Activated naive CD8-positive, alpha-beta T cell treated with anti-CD3 and anti-CD28 coated beads, Interleukin-2, amount 50 U/mL, for 24 hours (primary cell): ENCODE measurements at regions not wholly inside any gene's neighbourhood (a gene's known extent, or its start where the extent isn't known, plus 50 kb on each side); places are given as distances from the start of the nearest gene placed in this dataset.
"Not testable (repeated sequence)": the region's sequence is repeated elsewhere in the genome, so short reads cannot be mapped to it uniquely, and the experiment has no call there.

Experiments
- ATAC-seq: fragments of 150-1000 bp; cut with Tn5 transposase; one replicate; pipeline ENCODE4 v1.10.0; 2021
- DNase-seq: peaks from one replicate; pipeline ENCODE4 v3.0.0; 2021
- H3K27ac Mint-ChIP-seq: one replicate; pipeline ENCODE4 v1.8.0; 2021; ENCODE audit warnings: mild to moderate bottlenecking, mixed read lengths
- H3K27me3 Mint-ChIP-seq: one replicate; pipeline ENCODE4 v1.8.0; 2021; ENCODE audit warnings: mixed read lengths
- H3K36me3 Mint-ChIP-seq: one replicate; pipeline ENCODE4 v1.8.0; 2021; ENCODE audit warnings: low read depth, mixed read lengths
- H3K4me1 Mint-ChIP-seq: one replicate; pipeline ENCODE4 v1.8.0; 2021; ENCODE audit warnings: mixed read lengths
- H3K4me3 Mint-ChIP-seq: one replicate; pipeline ENCODE4 v1.8.0; 2021; ENCODE audit warnings: mild to moderate bottlenecking, moderate library complexity, mixed read lengths
- H3K9me3 Mint-ChIP-seq: one replicate; pipeline ENCODE4 v1.8.0; 2021; ENCODE audit warnings: mixed read lengths

DNA sequence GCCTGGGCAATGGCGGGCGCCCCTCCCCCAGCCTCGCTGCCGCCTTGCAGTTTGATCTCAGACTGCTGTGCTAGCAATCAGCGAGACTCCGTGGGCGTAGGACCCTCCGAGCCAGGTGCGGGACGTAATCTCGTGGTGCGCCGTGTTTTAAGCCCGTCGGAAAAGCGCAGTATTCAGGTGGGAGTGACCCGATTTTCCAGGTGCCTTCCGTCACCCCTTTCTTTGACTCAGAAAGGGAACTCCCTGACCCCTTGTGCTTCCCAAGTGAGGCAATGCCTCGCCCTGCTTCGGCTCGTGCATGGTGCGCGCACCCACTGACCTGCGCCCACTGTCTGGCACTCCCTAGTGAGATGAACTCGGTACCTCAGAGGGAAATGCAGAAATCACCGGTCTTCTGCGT lies 815.9 kb upstream of the ARRDC3 start:
- not testable (repeated sequence) for H3K4me1 Mint-ChIP-seq, H3K36me3 Mint-ChIP-seq, H3K9me3 Mint-ChIP-seq, H3K27ac Mint-ChIP-seq, H3K27me3 Mint-ChIP-seq, ATAC-seq, H3K4me3 Mint-ChIP-seq, DNase-seq

DNA sequence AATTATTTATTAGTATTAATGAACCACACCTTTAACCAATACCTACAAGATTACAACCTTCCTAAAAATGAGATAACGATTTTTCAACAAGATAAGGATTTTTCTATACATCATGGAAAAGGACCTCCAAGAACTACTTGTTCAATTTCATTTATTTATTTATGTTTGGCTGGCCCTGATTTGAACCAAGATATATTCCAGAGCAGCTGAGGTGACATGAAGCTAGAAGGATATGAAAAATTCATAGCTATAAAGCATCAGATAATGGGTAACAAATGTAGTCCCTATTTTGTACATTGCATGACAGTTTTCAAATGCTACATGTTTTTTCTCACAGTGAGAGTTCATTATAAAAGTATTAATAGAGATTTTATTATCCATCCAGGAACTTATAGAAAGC lies 798.5 kb upstream of the ARRDC3 start:
- DNase-seq (no peak), ATAC-seq (no peak)
- H3K27me3 Mint-ChIP-seq = no peaks in the 10 kb centered on the region
- no peaks in the 10 kb centered on the region for H3K4me1 Mint-ChIP-seq
- peaks cover 6% of the 10 kb centered on the region for H3K9me3 Mint-ChIP-seq
- no peak overlapping the region for H3K4me3 Mint-ChIP-seq
- no peak overlapping the region for H3K27ac Mint-ChIP-seq
- no peaks in the 10 kb centered on the region for H3K36me3 Mint-ChIP-seq

DNA sequence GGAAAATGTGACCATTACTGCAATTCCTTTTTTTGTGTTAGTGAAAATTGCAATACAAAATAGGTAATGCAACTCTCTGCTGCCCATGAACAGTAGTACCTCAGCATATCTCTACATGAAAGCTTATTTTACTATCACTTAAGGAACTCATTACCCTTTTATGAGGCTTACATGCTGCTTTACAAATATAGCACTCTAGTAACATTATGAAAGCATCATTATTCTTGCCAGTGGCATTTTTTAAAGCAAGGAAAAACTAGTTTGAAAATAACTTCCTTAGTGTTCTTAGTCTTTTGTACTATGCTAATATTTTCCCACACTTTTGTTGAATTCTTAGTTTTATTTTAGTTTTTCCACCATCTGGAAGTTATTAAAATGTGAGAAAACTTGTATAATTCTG lies 797.3 kb upstream of the ARRDC3 start:
- ATAC-seq (no peak), DNase-seq (no peak)
- Mint-ChIP-seq H3K36me3 (no peaks in the 10 kb centered on the region), H3K9me3 (peaks cover 6% of the 10 kb centered on the region), H3K4me3 (no peak overlapping the region), H3K27ac (no peak overlapping the region), H3K4me1 (no peaks in the 10 kb centered on the region), H3K27me3 (no peaks in the 10 kb centered on the region)

DNA sequence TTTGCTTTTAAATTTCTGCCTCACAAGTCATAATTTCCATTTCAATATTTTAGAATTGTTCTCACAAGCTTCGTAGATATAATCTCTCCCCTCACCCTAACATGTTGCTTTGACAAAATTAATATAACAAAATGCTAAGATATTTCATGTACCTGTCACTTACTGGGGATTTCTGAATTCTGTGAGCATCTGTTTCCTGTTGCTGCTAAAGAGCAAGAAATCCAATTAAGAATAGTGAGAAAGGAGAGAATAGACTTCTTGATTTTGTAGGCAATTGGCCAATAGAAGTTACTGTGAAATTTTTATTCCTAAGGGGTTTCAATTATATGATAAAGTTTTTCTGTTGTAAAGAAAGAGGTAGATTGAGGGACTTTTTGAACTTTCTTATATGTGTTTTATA lies 796.5 kb upstream of the ARRDC3 start:
- Mint-ChIP-seq H3K36me3 (no peaks in the 10 kb centered on the region), H3K9me3 (peaks cover 6% of the 10 kb centered on the region), H3K27ac (no peak overlapping the region), H3K4me1 (no peaks in the 10 kb centered on the region), H3K27me3 (no peaks in the 10 kb centered on the region), H3K4me3 (no peak overlapping the region)
- no peak for ATAC-seq
- no peak for DNase-seq

DNA sequence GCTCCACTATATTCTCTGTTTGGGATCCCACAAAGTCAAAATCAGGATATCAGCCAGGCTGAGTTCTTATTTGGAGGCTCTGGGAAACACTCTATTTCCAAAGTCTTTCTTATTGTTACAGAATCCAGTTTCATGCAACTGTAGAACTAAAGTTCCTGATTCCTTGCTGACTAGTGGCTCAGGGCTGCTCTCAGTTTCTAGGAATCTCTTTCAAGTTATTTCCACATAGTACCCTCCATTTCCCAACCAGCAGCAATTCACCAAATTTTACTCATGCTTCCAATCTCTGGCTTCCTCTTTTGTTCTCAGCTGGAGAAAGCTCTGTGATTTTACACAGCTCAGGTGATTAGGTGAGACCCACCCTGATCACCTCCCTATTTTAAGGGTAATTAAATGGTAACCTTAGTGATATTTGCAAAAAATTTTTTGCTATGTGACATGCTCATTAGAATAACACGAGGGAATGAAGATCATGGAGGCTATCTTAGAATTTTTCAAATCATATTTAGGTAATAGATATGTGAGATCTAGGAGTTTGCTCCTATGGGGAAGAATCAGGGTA lies 794.9 kb upstream of the ARRDC3 start:
- DNase-seq (no peak), ATAC-seq (no peak)
- Mint-ChIP-seq H3K4me3 (no peak overlapping the region), H3K9me3 (peaks cover 6% of the 10 kb centered on the region), H3K27me3 (no peaks in the 10 kb centered on the region), H3K4me1 (no peaks in the 10 kb centered on the region), H3K36me3 (no peaks in the 10 kb centered on the region), H3K27ac (no peak overlapping the region)

DNA sequence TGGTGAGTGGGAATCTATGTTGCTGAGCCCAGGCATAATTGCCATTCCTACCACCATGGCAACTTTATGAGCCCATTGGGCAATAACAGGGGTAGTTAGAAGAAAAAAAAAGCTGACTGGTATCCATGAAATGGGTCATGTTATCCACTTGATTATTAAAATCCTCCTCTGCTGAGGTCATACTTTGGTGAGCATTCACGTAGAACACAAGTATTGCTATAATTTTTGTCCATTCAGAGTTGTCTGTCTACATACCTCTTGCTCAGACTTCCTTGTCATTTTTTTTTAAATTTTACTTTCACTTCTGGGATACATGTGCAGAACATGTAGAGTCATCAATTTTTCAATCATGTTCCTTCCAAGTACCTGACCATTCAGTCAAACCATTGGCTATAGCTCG lies 780.8 kb upstream of the ARRDC3 start:
- H3K27ac Mint-ChIP-seq = no peak overlapping the region
- no peaks in the 10 kb centered on the region for H3K4me1 Mint-ChIP-seq
- H3K4me3 Mint-ChIP-seq = no peak overlapping the region
- ATAC-seq (no peak), DNase-seq (no peak)
- peaks cover 9% of the 10 kb centered on the region for H3K9me3 Mint-ChIP-seq
- H3K27me3 Mint-ChIP-seq = no peaks in the 10 kb centered on the region
- no peaks in the 10 kb centered on the region for H3K36me3 Mint-ChIP-seq

DNA sequence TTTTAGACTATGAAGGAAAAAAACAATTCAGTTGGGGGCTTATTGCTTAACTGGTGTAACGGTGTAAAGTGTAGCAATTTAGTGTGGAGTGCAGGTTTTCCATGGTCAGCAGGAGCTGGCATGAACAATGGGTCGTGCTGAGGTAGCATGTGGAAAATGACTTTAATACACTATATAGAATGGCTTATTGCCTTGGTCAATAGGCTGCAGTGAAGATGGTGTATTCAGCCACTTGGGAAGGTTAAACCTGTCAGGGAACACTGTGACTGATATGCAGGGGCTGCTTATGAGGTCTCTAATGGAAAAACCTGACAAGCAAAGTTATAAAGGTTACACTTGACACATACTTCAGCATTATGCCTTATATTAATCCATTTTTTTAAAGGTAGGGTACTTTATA lies 764.7 kb upstream of the ARRDC3 start:
- H3K4me3 Mint-ChIP-seq = no peak overlapping the region
- no peak overlapping the region for H3K27ac Mint-ChIP-seq
- no peaks in the 10 kb centered on the region for H3K27me3 Mint-ChIP-seq
- no peak for ATAC-seq
- H3K4me1 Mint-ChIP-seq = no peaks in the 10 kb centered on the region
- H3K36me3 Mint-ChIP-seq = no peaks in the 10 kb centered on the region
- H3K9me3 Mint-ChIP-seq = no peaks in the 10 kb centered on the region
- DNase-seq = no peak

DNA sequence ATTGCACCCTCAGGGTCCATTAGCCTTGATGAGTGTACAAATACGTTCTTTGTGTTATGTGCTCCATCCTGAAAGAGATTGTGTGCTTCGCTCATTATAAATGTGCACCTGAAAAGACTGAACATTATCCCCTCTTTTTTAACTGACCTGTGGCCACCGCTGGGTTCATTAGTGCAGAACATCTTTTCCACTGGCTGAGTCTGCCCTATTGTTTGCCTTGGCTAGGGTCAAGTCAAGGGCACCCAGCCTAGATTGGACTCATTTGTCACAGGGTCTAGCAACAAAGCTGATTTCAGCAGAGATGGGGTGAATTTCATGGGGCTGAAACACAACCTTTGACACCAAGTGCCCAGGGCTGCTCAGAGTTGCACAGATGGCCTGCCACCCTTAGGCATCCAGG lies 764.1 kb upstream of the ARRDC3 start:
- H3K9me3 Mint-ChIP-seq = no peaks in the 10 kb centered on the region
- ATAC-seq (no peak), DNase-seq (no peak)
- no peaks in the 10 kb centered on the region for H3K27me3 Mint-ChIP-seq
- H3K36me3 Mint-ChIP-seq = no peaks in the 10 kb centered on the region
- no peak overlapping the region for H3K27ac Mint-ChIP-seq
- no peaks in the 10 kb centered on the region for H3K4me1 Mint-ChIP-seq
- no peak overlapping the region for H3K4me3 Mint-ChIP-seq

DNA sequence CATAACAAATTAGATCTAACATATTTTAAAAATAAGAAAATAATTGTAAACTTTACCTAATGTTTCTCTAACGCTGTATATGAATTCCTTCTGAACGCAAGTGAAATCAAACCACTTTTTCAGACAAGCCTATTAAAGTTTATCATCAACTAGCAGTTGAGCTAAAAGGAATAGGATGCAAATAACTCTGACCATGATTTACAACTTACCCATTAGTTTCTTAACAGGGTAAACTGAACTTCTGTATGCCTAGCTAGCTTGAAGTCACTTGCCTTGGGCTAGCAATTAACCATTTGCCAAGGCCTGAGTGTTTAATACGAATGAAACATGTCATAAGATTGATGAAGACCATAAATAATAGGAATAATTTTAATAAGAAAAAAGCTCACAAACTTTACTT lies 762.7 kb upstream of the ARRDC3 start:
- no peaks in the 10 kb centered on the region for H3K9me3 Mint-ChIP-seq
- H3K4me3 Mint-ChIP-seq = no peak overlapping the region
- no peak for DNase-seq
- H3K27me3 Mint-ChIP-seq = no peaks in the 10 kb centered on the region
- ATAC-seq = no peak
- H3K27ac Mint-ChIP-seq = no peak overlapping the region
- H3K36me3 Mint-ChIP-seq = no peaks in the 10 kb centered on the region
- no peaks in the 10 kb centered on the region for H3K4me1 Mint-ChIP-seq

DNA sequence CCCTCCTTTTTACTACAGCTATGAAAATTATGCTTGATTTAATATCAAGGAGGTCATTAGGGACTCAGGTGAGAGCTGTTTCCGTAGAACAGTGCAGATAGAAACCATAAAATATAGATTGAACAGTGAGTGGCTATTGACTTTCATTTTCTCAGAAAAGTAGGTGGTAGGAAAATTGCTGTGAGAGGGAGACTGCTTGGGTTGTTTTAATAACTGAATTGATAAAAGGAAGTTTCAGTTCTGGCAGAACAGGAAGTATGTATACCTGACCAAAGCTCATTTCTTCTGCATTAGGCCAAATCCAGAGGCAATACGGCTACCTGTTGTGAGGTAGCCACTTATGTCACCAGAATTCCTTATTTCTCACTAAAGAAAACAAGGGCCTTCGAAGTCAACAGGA lies 761.7 kb upstream of the ARRDC3 start:
- ATAC-seq (no peak), DNase-seq (no peak)
- Mint-ChIP-seq H3K9me3 (no peaks in the 10 kb centered on the region), H3K4me1 (no peaks in the 10 kb centered on the region), H3K27me3 (no peaks in the 10 kb centered on the region), H3K27ac (no peak overlapping the region), H3K4me3 (no peak overlapping the region), H3K36me3 (no peaks in the 10 kb centered on the region)

DNA sequence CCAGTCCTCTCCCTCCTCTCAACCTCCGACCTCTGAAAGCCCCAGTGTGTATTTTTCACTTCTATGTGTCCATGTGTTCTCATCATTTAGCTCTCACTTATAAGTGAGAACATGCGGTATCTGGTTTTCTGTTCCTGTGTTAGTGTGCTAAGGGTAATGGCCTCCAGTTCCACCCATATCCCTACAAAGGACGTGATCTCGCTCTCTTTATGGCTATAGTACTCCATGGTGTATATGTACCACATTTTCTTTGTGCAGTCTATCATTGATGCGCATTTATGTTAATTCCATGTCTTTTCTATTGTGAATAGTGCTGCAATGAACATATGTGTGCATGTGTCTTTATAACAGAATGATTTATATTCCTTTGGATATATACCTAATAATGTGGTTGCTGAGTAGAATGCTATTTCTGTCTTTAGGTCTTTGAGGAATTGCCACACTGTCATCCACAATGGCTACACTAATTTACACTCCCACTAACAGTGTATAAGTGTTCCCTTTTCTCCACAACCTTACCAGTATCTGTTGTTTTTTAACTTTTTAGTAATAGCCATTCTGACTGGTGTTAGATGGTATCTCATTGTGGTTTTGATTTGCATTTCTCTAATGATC lies 749.3 kb upstream of the ARRDC3 start:
- DNase-seq, H3K36me3 Mint-ChIP-seq, H3K27me3 Mint-ChIP-seq, H3K9me3 Mint-ChIP-seq, ATAC-seq, H3K4me1 Mint-ChIP-seq, H3K4me3 Mint-ChIP-seq, H3K27ac Mint-ChIP-seq: not testable (repeated sequence)

DNA sequence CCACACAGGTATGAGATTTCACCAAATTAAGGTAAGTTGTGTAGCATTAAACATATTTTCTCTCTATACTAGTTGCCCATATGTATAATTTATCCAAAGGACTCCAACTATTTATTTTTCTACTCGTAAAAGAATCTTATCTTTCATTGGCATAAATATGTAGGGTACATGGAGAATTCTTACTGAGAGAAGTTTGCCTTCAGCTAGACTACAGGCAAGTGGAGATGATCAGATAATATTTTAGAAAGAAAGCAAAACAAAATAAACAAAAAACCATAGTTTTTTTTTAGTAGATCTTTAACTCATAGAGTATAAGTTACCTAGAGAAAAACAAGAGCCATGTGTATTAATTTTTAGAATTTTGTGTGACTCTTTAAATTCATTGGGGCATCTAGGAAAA lies 743.1 kb upstream of the ARRDC3 start:
- no peaks in the 10 kb centered on the region for H3K27me3 Mint-ChIP-seq
- H3K4me1 Mint-ChIP-seq = no peaks in the 10 kb centered on the region
- DNase-seq = no peak
- H3K27ac Mint-ChIP-seq = no peak overlapping the region
- no peak for ATAC-seq
- no peaks in the 10 kb centered on the region for H3K36me3 Mint-ChIP-seq
- no peak overlapping the region for H3K4me3 Mint-ChIP-seq
- peaks cover 4% of the 10 kb centered on the region for H3K9me3 Mint-ChIP-seq

DNA sequence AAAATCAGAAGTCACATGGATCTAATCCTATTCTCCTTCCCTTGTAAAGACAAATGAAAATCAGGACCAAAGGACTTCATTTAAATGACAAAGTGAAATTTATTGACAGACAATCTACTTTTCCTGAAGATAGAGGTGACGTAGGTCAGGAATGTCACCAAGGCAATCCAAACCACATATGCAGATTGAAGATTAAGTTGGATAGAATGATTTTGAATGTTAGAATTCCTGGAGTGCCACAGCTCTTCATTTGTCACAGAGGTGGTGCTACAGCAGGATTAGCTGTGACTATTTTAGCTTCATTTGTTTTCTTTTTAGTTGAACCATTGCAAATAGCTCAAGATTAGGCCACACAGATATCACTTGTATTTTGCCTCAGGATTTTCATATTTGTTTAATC lies 736.0 kb upstream of the ARRDC3 start:
- no peaks in the 10 kb centered on the region for H3K36me3 Mint-ChIP-seq

DNA sequence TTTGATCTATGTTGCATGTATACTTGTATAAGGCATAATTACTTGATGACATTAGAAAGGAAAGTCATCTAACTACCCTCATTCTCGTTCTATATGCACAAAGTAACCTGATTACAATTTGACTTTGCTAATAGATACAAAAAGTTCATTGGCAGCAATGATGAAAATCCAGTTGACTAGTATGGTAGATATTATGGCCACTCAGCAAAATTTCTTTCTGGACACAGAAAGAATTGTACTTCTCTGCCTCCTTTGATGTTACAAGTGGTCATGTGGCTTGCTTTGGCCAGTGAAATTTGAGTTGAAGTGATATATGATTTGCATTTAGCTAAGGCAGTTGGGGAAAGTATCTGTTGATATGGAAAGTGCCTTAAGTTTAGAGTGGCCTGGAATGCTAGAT lies 723.7 kb upstream of the ARRDC3 start:
- H3K4me3 Mint-ChIP-seq = no peak overlapping the region
- no peaks in the 10 kb centered on the region for H3K27me3 Mint-ChIP-seq
- no peaks in the 10 kb centered on the region for H3K4me1 Mint-ChIP-seq
- ATAC-seq (no peak), DNase-seq (no peak)
- H3K9me3 Mint-ChIP-seq = no peaks in the 10 kb centered on the region
- no peak overlapping the region for H3K27ac Mint-ChIP-seq
- no peaks in the 10 kb centered on the region for H3K36me3 Mint-ChIP-seq

More for the DNA sequence above, 736.0 kb upstream of the ARRDC3 start:
- H3K4me3 Mint-ChIP-seq = no peak overlapping the region
- no peak overlapping the region for H3K27ac Mint-ChIP-seq
- no peak for ATAC-seq
- DNase-seq = no peak
- no peaks in the 10 kb centered on the region for H3K27me3 Mint-ChIP-seq
- H3K9me3 Mint-ChIP-seq = no peaks in the 10 kb centered on the region
- H3K4me1 Mint-ChIP-seq = no peaks in the 10 kb centered on the region

DNA sequence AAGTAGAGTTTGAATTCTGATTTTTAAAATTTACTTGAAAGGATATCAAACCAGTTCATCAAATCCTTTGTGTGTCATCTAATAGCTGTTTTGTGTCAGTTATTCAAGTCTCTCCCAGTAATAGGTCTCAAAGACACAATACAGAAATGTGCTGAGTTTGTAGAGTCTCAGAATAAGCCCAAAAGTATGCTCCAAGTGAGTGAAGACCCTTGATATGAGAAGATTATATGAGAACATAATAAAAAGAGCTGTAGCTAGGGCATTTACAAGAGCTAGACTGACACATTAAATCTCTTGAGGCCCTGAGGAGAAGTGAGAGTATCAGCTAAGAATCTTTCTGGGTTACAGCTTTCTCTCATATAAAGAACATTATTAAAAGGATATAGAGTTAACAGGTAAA lies 721.0 kb upstream of the ARRDC3 start:
- Mint-ChIP-seq H3K4me3 (no peak overlapping the region), H3K27ac (no peak overlapping the region), H3K27me3 (no peaks in the 10 kb centered on the region), H3K4me1 (no peaks in the 10 kb centered on the region), H3K36me3 (no peaks in the 10 kb centered on the region), H3K9me3 (peaks cover 6% of the 10 kb centered on the region)
- ATAC-seq (no peak), DNase-seq (no peak)

DNA sequence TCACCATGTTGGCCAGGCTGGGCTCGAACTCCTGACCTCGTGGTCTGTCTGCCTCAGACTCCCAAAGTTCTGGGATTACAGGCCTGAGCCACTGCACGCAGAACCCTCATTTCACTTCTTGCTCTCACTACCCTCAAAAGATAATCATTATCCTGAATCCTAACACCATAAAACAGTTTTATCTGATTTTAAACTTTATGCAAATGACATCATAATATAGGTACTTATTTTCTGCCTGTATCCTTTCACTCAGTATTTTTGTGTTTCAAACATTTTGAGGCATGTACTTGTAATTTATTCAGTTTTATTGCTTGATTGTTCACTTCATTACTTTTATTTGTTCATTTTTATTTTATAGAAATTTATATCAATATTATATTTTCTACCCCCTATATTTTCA lies 719.2 kb upstream of the ARRDC3 start:
- Mint-ChIP-seq H3K27ac (no peak overlapping the region), H3K4me1 (no peaks in the 10 kb centered on the region), H3K27me3 (no peaks in the 10 kb centered on the region), H3K36me3 (no peaks in the 10 kb centered on the region), H3K9me3 (peaks cover 6% of the 10 kb centered on the region), H3K4me3 (no peak overlapping the region)
- ATAC-seq (no peak), DNase-seq (no peak)
